ENCODE measurements at regions not wholly inside any gene's neighbourhood (a gene's known extent, or its start where the extent isn't known, plus 50 kb on each side); places are given as distances from the start of the nearest gene placed in this dataset.
"Not testable (repeated sequence)": the region's sequence is repeated elsewhere in the genome, so short reads cannot be mapped to it uniquely, and the experiment has no call there.

DNA sequence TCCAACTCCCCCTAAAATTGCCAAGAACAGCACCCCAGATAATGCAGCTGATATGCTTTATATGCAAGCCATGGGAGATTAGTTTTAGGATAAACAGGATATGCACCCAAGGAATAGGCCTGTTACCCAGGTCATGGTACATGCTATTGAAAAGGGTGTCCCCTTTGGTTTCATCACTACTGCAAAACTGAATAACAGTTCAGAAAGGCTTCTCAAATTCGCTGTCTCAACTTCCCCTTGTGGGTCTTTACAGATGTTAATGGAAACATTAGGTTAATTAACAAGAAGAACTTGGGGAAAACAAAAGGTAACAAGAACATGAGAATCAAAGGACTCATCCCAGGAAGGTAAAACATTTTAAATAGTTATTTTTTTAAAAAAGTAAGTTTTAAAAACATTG, 318.7 kb downstream of the PRR32 start:
- DNase-seq (ENCODE audit: extremely low spot score): no peak
- POLR2A ChIA-PET: no interaction called here
- TF ChIP-seq, protein P1, sequence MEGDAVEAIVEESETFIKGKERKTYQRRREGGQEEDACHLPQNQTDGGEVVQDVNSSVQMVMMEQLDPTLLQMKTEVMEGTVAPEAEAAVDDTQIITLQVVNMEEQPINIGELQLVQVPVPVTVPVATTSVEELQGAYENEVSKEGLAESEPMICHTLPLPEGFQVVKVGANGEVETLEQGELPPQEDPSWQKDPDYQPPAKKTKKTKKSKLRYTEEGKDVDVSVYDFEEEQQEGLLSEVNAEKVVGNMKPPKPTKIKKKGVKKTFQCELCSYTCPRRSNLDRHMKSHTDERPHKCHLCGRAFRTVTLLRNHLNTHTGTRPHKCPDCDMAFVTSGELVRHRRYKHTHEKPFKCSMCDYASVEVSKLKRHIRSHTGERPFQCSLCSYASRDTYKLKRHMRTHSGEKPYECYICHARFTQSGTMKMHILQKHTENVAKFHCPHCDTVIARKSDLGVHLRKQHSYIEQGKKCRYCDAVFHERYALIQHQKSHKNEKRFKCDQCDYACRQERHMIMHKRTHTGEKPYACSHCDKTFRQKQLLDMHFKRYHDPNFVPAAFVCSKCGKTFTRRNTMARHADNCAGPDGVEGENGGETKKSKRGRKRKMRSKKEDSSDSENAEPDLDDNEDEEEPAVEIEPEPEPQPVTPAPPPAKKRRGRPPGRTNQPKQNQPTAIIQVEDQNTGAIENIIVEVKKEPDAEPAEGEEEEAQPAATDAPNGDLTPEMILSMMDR (IDR thresholded peaks at IDR 0.05; ENCODE audit: control extremely low read depth, extremely low read depth, low read depth, missing control alignments): no peak
- CTCF ChIA-PET: no interaction called here

DNA sequence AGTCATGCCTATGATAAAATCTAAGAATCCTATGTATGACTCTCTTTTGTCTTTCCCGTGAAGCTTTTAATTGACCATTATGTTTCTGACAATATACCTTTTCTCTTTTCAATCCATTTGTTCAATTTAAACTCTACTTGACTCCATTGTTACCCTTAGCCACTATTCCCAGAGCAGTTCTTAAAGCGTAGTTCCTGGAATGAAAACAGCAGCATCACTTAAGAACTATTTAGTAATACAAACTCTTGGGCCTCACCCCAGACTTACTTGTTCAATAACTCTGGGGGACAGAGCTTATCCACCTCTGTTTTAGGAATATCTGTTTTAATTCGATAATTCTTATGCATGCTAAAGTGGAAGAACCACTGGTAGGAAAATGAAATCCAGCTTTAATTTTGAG, 358.4 kb downstream of the PRR32 start:
- ChIA-PET POLR2A (no interaction called here), CTCF (no interaction called here)

DNA sequence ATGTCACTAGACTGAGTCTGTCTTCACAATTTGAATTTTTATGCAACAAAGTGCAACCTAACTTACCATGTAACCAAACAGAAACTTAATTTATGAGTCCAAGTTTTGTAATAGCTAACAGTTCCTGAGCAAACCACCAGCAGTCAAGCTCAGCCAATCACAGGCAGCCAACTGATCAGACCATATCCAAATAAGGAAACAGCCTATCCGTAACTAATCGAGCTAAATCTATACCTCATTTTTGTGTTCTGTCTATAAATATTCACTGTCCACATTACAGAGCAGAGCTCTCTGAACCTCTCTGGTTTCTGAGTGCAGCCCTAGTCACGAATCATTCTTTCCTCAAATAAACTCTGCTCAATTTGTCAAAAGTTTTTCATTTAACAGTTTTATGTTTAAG, 367.6 kb downstream of the PRR32 start:
- DNase-seq (ENCODE audit: extremely low spot score): no peak
- ChIA-PET POLR2A (no interaction called here), CTCF (no interaction called here)
- TF ChIP-seq, protein P1 (IDR thresholded peaks at IDR 0.05; ENCODE audit: control extremely low read depth, extremely low read depth, low read depth, missing control alignments): no peak

More for the DNA sequence above, 358.4 kb downstream of the PRR32 start:
- TF ChIP-seq, protein P1 (IDR thresholded peaks at IDR 0.05; ENCODE audit: control extremely low read depth, extremely low read depth, low read depth, missing control alignments): no peak
- no peak for DNase-seq (ENCODE audit: extremely low spot score)

DNA sequence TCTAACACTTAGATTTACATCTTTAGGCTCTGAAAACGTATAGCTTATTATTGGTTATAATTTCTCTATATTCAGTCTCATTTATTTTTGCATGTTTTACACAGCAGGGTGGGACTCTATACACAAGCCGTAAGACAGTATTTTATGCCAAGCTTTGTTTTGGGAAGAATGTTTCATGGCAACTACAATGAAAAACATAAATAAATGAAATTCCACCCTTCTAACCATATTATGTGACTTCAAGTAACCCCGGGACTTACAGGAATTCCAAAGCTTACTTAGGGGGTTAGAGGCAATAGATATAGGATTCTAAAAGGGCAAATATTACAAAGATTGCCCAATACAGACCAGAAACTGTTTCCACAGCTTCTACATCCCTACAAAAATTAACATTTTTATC, 370.9 kb downstream of the PRR32 start:
- DNase-seq (ENCODE audit: extremely low spot score): no peak
- ChIA-PET CTCF (interaction anchor here (1.4 kb wide), 1 partner anchor 16 kb away, joined by 3 read pairs; no protein-coding TSS in a partner anchor), POLR2A (no interaction called here)
- TF ChIP-seq, protein P1 (IDR thresholded peaks at IDR 0.05; ENCODE audit: control extremely low read depth, extremely low read depth, low read depth, missing control alignments): no peak

DNA sequence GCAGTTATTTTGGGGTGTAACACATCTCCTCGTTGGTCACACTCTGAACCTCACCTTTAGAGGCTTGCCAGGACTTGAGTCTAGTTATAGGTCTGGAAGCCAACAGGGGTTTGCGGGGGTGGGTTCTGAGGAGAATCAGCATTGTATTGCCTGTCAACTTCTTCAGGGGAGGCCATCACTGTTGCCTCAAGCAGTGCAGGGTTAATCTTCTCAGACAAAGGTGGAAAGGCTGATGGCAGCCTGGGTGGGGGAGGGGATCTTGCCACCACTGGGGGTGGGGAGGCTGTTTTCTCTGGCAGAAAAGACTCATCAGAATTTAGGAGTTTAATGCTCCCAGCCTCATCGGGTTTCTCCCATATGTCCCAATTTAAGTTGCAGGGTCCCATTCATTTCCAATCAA, 387.8 kb downstream of the PRR32 start:
- ChIA-PET POLR2A (no interaction called here), CTCF (no interaction called here)
- TF ChIP-seq, protein P1 (IDR thresholded peaks at IDR 0.05; ENCODE audit: control extremely low read depth, extremely low read depth, low read depth, missing control alignments): no peak
- DNase-seq (ENCODE audit: extremely low spot score): no peak

DNA sequence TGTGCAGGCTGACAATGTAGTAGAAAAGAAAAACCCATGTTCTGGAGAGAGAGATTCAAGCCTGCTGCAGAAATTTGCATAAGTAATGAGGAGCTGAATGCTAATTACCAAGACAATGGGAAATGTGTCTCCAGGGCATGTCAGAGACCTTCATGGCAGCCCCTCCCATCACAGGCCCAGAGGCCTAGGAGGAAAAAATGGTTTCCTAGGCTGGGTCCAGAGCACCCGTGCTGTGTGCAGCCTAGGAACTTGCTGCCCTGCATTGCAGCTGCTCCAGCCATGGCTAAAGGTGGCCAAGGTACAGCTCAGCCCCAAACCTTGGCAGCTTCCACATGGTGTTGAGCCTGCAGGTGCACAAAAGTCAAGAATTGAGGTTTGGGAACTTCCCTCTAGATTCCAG, 402.3 kb downstream of the PRR32 start:
- CTCF ChIA-PET; POLR2A ChIA-PET; DNase-seq (ENCODE audit: extremely low spot score): not testable (repeated sequence)

DNA sequence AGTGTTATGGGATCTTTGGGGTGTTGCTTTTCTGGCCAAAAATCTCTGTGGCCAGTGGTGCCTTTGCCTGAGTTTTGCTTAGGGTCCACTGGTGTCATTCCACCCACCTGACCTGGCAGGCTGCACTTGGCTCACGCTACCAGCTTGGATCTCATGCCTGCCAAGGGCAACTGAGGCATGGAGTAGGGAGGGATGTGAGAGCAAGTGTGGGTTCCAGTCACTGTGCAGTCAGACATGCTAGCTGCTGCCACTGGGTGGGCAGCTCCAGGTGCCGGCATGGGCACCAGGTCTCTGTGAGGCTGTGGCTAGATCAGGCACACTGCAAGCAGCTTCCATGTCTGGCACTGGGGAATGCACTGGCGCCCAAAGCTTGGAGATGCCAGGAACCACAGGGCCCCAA, 424.1 kb downstream of the PRR32 start:
- DNase-seq (ENCODE audit: extremely low spot score): no peak
- POLR2A ChIA-PET: no interaction called here
- CTCF ChIA-PET: no interaction called here
- TF ChIP-seq, protein P1 (IDR thresholded peaks at IDR 0.05; ENCODE audit: control extremely low read depth, extremely low read depth, low read depth, missing control alignments): no peak
